Kasumi-1 (cell line): ENCODE measurements at regions not wholly inside any gene's neighbourhood (a gene's known extent, or its start where the extent isn't known, plus 50 kb on each side); places are given as distances from the start of the nearest gene placed in this dataset.
"Not testable (repeated sequence)": the region's sequence is repeated elsewhere in the genome, so short reads cannot be mapped to it uniquely, and the experiment has no call there.

Experiments
- DNase-seq, 2 experiments: peaks; one replicate each; lab custom pipeline; 2025; lab: John Stamatoyannopoulos, UW

DNA sequence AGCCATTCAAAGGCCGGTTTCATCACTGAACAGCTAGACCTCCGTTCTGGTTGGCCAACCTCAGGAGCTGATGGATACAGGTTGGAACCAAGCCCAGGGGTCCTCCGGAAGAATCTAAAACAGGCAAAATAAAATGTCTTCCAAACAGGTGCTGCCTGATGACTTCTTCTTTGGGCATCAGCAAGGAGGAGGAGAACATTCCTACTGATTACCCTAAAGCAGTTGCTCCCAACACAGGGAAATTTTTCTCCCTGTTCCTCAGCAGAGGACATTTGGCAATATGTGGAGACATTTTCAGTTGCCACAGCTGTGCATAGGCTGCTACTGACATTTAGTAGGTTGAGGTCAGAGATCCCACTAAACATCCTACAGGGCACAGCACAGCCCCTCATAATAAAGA lies 319.3 kb upstream of the PPARGC1A start:
- no peak for DNase-seq

DNA sequence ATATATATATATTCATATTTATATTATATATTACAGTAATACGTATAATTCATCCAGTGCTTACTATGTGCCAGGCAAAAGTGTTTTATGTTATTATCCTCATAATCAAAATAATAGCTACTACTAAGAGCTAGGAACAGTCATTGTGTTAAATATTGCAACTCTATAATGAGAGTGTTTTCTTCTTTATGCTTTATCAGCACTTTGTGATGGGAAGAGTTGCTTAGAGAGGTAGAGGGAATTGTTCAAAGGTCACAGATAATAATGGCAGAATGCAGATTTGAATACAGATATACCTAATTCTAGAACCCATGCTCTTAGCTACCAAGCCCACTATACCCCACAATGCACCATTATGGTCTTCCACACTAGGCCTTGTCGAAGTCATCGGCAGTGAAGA lies 318.8 kb upstream of the PPARGC1A start:
- no peak for DNase-seq

DNA sequence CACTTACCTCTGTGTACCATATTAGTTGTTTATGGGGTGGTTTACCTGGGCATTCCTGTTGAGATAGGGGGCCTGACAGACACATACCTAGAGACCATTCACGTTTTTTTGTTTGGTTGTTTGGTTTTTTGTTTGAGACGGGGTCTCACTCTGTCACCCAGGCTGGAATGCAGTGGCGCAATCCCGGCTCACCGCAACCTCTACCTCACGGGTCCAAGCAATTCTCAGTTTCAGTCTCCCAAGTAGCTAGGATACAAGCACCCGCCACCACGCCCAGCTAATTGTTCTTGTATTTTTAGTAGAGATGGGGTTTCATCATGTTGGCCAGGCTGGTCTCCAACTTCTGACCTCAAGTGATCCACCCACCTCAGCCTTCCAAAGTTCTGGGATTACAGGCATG lies 314.9 kb upstream of the PPARGC1A start:
- not testable (repeated sequence) for DNase-seq

DNA sequence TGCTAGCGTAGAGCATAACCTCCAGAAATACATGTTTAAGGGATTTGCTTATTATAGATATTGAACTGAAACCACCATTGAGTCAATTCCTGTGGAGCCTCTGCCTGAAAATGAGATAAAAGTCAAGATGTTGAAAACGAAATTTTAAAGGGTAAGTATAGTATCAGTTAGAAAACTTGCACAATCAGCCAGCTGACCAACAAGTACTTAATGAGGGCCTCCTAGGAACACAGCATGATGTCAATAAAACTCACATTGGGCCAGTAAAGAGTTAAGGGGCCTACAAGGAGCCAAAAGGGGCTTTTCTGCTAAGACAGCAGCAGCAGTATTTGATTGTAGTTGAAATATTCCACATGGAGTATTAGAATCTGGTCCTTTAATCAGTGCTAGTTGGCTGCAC lies 314.1 kb upstream of the PPARGC1A start:
- no peak for DNase-seq

DNA sequence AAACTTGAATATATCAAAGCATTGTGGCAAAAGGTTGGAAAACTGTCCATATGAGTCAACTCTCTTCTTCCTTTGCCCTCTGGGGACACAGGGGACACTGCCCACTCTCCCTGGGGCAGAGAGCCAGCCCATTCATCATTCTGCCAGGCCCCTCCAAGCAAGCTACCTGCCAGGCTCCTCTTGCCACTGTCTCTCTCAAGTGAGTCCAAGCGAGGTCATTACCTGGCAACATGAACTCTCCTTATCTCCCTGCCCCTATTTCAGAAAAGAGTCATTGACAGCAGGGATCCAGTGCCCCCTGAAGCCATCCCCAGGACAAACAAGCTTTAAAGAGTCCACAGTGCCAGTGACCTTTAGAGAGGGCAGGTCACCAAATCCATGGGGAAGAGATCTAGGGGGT lies 312.7 kb upstream of the PPARGC1A start:
- DNase-seq = no peak

DNA sequence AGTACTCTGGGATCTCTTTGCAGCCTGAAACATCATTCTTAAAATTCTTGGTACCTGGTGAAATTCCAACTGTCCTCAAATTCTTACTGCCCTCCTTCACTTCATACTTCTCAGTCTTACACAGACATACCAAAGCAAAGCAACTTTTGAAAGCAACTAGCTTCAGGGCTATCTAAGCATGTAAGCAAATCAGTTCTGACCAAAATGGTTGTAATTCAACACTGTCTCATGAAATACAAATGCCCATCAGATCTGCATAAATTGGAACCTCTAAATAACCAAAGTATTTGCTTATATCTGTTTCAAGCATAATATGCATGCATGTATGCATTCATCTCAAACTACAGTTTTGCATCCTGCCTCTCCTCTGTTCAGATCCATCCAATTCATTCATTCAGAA lies 308.1 kb upstream of the PPARGC1A start:
- no peak for DNase-seq

DNA sequence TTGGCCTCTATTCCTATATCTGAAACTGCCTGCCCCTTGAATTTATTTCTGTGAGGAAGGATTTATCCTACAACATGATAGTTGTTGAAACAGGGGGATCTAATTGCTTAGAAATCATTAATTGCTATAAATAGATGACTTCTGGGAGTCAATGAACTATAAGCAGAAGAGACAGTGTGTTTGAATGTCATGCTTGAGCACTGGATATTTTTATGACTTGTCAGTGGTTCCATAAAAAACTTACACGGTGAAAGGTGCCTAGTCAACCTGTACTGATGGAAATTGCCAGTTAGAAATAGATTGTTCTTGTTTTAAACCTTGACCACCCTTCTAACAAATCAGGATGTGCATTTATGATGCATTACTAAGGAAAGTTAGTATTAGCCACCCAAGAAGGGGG lies 306.9 kb upstream of the PPARGC1A start:
- DNase-seq = no peak

DNA sequence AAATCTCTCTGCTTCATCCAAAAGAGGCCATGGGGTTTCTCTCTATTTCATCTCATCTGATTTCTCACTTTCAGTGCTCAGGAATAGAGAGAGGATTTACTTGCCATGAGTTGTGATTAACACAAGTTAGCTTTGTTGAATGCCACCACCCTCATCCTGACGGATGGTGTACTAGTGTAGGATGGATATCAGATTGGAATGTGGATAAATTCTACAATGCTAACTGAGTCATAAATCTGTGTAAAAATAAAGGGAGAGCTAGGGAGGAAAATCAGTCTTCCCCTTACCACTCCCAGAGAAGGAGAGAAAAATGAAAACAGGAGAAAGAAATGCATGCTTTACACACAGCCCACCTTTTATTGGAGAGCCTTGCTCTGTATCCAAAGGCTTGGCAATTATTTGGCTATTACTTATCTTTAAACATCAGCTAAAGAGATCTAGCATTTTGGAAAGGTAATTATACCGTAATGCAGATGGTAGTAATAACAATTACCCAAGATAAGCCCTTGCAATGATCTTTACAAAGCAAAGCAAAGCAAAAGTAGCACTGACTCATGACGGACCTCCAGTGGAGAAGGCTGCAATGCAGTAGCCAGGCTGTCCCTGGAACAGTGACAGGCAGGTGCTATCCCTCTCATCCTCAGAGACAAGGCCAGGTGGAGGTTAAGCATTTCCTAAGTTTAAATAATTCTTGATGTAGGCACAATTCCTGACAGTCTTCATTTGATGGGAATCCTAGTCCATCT lies 306.3 kb upstream of the PPARGC1A start:
- DNase-seq = no peak

DNA sequence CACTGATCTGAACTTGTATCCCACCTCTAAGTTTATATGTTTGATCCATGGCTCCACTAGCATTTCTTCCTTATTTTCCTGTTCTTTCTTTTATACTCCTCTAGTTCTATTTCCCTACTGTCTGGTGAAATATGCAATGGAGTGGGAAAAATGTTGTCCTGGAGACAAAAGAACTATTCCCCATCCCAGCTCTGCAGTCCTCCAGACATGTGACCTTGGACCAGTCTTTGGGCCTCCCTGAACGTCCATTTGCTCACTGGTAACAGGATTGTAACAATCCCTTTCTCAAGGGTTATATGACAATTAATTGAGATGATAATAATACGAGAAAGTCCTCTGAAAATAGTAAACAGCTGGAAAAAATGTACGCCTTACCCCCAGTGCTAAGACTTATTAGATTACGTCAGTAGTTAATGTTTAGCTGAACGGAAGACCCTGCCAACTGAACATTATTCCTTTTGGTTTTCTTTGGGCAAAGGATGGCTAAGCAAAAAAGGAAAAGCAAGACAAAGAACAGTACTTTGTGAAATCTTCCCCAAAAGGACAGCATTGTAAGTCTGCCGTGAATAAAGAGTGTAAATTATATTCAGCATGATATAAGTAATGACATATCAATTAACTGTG lies 302.3 kb upstream of the PPARGC1A start:
- DNase-seq = no peak

DNA sequence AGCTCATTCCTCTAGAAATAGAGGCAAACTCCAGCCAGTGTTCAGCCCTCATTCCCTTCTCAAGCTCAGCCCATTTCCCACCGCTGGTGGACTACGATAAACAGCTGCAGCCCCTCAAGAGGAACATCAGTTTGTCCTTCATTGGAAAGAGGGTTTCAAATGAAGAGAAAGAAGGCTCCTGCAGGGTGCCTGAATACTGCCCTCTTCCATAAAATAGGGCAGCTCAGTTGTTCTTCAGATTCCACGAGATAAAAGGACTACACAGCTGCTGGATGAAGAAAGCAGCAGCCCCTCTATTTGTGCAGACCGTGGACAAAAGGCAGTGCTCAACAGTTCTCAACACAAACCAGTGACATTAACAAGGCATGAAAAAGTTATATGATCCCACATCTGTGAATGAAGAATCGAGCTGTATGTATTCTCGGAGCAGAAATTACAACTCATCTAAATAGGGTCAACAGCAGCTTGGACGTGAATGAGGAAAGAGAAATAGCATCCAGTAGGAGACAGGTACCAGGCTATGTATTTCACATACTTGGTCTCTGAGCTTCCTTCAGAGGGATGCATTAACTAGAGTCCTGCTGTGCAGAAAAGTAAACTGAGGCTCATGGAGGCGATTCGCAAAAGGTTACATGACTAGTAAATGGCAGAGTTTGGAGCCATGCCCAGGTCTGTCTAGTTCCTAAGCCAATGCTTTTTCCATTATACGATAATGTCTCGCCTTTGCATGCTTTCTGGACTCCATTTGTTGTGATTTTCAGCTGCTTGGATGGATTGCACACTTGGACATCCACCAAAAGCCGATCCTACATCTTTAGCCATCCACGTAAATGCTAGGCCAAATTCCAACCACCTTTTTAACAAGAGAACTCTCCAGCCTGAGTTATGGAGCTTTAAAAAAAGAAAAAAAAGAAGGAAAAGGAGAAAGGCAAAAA lies 301.2 kb upstream of the PPARGC1A start:
- DNase-seq = no peak

DNA sequence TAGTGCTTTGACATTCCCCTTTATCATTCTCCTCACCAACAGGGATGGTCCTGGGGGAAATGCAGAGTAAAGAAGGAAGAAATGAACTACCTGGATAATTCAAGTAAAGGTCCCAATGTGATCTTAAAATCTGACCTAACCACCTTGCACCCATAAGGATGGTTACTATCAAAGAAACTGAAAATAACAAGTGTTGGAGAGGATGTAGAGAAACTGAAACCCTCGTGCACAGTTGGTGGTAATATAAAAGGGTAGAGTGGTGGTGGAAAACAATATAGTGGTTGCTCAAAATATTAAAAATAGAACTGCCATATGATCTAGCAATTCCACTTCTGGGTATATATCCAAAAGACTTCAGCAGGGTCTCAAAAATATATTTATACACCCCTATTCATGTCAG lies 298.6 kb upstream of the PPARGC1A start:
- no peak for DNase-seq

DNA sequence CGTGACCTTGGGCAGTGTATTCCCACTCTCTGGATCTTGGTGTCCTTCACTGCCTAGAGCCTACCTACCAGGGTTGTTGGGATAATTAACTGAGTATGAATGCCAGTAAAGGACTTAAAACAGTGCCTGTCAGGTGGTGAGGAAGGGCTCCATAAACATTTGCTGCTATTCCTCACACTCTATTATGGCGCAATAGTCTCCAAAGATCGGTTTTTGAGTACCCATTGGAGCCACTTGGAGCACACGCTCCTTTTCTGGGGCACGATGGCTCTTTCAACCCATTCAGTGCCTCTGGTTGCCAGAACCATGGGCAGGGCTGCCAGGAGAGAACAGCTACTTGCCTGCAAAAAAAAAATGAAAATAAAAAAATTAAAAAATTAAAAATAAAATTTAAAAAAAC lies 296.6 kb upstream of the PPARGC1A start:
- DNase-seq = no peak

DNA sequence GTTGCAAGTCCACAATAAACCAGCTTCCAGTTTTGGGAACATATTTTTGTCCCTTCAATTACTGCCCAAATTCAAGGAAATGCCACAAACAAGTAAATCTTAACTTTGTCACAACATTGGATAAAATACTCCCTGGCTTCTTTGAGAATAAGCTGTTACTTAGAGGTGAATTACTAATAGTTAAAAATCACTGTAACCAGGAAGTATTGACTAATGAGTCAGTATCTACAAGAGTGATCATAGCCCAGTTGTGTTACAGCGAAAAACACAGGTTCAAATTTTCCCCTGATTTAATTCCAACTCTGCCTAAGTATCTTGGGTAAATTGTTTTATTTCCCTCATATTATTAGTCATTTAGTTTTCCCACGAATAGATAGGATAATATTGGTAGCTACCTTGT lies 291.2 kb upstream of the PPARGC1A start:
- no peak for DNase-seq

DNA sequence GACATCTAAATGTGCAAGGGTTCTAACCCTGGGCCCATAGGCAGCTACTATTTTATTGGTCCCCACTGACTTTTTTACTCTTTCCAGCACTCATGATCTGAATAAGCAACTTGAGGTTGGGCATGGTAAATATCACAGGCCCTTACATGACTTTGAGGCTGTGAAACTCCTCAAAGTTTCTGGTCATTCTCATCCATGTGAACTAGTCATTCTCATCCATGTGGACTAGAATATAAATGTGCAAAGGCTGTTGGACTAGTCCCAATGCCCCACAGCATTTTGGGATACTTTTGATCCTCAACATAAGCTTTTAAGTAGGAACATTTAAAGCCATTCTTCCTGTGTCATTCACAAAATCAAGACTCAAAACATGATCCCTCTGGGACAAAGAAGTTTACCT lies 290.7 kb upstream of the PPARGC1A start:
- DNase-seq = no peak

DNA sequence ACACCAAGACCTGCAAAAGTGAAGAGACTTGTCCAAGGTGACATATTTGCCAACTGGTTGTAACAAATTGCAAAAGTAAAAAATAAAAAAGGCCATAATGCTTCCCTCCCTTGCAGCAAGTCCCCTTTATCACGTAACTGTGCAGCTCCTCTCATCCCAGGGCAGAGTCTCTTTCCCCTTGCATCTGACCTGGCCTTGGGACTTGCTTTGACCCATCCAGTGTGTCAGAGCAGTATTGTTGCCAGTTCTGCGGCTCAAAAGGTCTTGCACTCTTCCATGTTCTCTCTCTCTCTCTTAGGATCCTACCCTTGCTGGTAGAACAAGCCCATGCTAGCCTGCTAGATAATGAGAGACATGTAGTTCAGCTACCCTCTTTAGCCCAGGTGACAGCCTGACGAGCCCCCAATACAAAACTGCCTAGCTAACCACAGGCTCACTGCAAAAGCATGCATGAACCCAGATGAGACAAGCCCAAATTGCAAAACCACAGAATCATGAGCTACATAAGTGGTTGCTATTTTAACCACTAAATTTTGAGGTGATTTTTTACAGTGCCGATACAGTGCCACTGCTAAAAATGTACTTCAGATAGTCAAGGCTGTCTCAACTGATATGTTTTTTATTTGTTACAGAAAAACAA lies 289.5 kb upstream of the PPARGC1A start:
- no peak for DNase-seq

DNA sequence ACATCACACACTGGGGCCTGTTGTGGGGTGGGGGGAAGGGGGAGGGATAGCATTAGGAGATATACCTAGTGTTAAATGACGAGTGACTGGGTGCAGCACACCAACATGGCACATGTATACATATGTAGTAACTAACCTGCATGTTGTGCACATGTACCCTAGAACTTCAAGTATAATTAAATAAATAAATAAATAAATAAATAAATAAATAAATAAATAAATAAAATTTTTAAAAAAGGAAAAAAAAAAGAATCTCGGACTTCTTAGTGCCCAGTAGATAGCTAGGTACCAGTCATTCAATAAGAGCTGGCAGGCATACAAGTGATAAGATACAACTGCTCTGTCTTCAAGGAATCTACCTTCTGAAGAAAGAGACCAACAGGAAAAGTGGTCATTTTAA lies 287.6 kb upstream of the PPARGC1A start:
- not testable (repeated sequence) for DNase-seq

DNA sequence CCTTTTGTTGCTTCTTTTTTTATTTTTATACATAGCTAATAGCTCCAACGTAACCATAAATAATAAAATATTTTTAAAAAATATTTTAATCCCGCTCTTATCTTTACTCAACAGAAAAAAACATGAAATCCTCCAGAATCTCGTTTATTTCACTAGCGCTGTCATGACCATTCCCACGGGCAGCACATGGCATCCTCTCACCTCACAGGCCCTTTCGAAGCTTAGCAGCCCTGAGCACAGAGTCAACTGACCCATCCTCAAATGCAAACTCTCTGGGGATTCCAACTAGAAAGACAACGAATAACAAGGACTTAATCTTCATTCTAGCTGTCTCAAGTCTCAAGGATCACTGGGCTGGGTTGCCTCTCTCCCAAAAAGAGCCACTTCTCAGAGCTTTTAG lies 285.9 kb upstream of the PPARGC1A start:
- DNase-seq = no peak

DNA sequence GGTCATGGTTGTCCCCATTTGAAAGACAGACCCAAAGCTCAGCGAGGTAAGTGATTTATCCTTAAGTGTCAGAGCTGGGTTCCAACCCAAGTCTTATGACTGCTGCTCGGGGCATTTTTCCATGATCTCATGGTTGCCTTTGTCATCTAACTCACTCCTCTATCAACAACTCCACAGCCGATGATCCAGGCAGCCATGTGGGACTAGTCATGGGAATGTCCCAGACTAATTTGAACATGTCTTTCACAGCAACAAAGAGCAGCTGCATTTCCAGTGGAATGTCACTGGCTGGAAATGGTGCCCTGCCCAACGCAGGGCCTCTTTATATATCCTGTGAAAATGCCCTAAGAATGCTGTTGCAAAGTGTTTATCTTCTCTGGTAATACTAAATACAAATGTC lies 284.8 kb upstream of the PPARGC1A start:
- no peak for DNase-seq

DNA sequence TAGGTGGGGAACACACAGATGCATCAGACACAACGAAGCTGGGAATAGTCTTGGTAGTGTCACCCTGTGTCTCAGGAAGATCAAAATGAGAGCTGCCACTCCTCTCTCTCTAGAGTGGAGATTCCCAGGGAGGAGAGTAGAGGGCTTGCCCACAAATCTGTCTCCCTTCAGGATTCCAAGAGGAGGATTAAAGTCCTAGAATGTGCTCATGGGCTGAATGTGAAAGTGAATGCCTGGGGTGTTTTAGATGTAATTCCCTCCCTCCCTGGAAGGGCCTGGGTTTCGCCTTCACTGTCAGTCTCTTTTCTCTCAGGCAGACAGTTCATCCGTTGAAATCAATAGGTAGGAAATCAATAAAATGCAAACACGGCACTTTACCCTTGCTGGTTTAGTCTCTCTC lies 282.6 kb upstream of the PPARGC1A start:
- DNase-seq = no peak

DNA sequence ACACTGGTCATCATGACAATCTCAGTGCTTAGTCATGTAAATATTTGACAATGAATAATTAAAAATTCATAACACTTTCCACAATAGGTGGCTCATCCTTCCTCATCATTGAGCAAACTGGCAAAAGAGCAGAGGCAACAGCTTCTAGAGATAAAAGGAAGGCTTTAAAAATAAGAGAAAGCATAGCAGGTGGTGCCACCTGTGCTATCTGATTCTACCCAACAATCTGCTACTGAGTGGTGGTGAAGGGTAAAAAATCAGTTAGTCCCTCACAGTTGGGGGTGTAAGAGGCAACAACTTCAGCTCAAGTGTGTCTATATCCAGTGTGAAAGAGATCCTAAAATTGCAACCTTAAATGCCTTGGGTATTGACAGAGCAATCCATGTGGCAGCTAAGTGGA lies 280.1 kb upstream of the PPARGC1A start:
- DNase-seq = no peak

DNA sequence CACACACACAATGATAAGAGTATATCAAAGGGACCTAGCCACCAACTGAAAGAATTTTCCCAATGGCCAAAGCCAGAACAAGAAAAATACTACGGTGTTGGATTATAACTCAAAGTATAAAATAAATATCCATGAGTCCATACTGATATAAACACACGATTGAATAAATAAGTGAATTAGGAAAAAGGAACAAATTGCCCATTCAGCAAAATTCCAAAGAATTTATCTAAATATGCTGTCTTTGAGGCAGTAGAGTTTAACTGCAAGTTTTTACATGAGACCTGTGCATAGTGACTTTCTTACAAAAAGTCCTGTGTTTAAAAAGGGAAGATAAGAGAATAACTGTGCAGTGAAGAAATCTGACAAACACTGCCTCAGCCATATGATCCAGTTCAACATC lies 278.8 kb upstream of the PPARGC1A start:
- no peak for DNase-seq

DNA sequence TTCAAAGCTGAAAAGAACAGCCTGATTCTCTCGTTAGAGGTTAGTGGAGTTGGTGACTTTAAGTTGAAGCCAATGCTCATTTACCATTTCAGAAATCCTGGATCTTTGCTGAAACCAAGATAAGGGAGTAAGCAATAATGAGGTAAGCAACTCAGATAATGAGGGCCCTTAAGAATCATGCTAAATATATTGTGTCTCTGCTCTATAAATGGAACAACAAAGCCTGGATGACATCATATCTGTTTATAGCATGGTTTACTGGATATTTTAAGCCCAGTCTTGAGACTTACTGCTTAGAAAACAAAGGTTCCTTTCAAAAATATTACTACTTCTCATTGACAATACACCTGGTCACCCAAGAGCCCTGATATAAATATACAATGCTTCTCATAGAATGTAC lies 276.7 kb upstream of the PPARGC1A start:
- DNase-seq = no peak

DNA sequence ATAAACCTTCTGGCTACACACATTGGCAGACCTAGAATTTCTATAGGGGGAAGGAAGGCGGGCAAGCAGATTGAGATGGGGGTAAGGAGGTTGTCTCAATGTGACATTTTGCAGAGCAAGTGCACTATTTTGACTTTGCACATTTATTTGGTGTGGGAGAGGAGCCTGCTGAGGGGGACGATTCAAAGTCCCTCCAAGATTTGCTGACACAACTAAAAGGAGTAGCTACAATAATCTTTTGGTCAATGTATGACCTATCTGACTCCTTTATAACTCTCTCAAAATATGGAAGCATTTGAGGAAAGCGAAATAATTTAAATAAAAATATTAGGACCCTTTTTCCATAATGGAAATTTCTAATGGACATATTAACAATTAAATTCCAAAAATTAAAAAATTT lies 274.9 kb upstream of the PPARGC1A start:
- DNase-seq = no peak
